Stimulated activated CD4-positive, alpha-beta T cell treated with anti-CD3 and anti-CD28 coated beads, Interleukin-12 subunit alpha, Interleukin-12 subunit beta, amount 100 ng/mL, for 4 hours (primary cell): ENCODE measurements at regions not wholly inside any gene's neighbourhood (a gene's known extent, or its start where the extent isn't known, plus 50 kb on each side); places are given as distances from the start of the nearest gene placed in this dataset.
A peak's percentile ranks its signal among the peaks of the same experiment; 100 is the strongest.

Experiments used
- DNase-seq: peaks from one replicate; pipeline ENCODE4 v3.0.0-alpha.2; 2020

DNA sequence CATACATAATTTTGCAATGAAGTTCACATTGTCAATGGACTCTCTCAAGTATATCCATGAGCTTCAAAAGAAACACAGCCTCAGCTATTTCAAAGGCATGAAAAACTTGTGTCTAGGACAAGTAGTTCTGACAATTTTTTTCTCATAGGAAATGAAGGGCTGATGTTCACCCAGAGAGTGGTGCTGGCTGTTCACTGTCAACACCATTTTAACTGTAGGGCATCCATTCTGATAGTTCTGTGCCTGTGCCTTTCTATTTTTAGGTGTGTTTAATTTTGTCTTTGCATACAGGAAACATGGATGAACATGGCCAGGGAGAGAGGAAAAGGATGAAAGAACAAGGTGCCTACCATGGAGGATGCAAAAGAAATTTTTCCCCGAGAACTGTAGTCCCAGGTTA lies 135.3 kb upstream of the MAP9 start:
- no peak for DNase-seq

DNA sequence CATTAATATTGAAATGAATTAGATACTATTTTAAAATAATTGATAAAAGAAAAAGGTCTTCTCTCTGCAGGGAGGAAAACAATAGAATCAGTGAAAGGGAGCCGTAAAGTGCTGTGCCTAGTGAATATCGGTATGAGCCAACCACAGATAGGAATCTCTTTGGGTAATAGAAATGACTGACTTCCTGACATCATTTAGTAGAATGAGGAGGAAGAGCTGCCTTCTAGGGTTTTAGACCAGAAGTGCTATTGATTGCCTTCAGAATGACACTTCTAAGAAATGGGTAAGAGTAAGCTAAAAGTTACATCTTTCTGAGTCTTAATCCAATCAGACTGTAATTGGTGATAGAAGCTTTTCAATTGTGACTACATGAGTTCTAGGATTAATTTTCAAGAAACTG lies 134.0 kb upstream of the MAP9 start:
- DNase-seq, result no peak

DNA sequence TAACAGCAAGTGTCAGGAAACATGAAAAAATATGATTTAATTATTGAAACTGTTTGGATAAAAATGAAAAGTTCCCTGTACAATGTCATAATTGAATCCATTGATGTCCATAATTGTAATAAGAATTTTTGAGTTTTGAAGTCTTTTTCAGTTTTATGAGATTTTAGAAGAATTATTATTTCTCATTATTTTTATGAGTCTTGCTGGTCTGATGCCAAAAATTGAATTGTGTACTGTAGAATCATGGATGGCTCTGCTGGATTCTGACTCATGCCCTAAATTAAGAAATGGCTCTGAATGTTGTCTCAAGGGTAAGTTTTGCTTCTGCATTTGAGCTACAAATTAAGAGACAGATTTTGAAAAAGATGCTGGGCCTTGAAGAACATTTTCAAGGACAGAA lies 132.8 kb upstream of the MAP9 start:
- DNase-seq, result no peak

DNA sequence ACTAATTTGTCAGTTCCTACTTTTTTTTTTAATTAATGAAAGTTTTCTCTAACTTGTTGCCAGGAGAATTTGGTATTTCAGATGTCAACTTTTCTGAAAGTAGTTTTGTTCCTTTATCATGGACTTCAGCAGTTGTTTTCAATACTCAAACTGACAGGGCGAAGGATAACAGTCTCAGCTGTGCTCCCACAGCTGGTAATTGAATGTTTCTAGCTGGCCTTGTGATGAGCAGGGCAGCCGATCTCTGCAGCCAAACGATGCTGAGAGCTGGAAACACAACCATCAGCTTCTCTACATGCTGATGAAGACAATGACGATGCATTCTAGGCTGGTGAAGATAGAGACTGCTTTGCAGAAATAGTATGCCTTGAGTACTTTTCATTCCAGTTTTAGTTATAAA lies 130.0 kb upstream of the MAP9 start:
- no peak for DNase-seq

DNA sequence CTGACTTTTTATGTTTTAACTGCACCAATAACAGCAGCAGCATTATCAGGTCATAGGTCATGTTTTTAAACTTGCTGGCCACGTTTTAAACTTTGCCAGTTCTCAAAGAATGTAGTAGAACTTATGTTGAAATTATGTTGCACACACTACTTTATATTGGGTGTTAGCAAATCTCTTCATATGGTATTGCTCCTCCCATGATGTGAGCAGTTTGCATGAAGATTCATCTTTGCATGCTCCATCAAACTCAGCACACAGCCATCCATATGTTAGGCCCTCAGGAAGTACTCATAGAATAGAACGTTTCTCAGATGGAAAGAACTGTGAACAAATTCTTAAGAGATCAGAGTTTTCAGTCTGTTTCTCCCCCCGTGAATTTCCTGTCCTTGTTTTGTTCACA lies 128.6 kb upstream of the MAP9 start:
- no peak for DNase-seq

DNA sequence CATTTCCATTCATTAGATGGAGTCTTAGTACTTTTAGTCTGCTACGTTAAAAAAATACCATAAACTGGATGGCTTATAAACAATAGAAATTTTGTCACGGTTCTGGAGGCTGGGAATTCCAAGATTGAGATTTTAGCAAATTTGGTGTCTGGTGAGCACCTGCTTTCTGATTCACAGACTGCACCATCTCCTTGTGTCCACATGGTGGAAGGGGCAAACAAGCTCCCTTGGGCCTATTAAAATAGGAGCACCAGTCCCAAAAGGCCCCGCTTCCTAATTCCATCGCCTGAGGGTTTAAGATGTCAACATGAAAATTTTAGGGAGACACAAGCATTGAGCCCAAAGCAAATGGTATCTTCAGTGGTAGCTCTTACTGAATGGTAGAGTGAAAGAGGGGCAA lies 120.5 kb upstream of the MAP9 start:
- no peak for DNase-seq

DNA sequence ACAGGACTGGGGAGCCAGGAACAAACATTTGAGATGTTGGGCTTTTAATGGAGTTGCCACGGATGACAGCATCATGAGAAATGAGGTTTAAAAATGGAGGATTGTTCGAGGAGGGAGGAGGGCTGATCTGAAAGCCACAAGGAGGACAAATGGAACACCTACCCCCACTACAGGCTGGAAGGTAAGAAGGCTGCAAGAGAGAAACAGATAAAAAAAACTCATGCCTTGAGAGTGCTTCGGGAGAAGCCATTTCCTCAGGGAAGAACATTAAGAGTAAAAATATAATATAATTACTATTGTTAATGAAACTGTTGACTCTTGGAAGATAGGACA lies 119.5 kb upstream of the MAP9 start:
- DNase-seq, result no peak

DNA sequence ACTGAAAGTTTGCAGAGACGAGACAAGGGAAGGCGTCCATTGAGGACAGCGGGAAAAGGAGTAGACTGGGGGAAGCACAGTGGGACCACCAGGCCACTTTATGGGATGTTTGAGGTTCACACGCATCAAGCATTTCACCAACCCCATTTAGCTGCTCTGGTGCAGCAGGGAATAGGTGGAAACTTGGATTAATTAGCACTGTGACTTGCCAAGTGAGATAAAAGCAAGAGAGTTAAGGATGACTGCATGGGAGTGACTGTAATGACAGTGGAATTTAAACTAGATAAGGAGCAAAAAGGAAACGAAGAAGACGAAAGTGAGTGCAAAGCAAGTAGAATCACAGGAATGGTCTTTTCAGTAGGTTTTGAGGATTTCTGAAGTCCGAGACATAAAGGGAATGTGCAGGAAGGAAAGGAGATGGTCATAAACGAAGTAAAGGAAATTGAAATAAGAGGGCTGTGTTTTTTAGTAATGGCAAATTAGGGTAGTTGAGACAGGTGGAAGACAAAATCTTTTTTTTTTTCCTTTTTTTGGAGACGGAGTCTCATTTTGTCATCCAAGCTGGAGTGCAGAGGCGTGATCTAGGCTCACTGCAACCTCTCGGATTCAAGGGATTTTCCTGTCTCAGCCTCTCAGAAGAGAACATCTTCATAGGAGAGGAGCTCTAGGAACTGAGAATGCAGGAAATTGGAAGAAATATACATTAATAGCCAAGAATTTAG lies 119.0 kb upstream of the MAP9 start:
- no peak for DNase-seq

DNA sequence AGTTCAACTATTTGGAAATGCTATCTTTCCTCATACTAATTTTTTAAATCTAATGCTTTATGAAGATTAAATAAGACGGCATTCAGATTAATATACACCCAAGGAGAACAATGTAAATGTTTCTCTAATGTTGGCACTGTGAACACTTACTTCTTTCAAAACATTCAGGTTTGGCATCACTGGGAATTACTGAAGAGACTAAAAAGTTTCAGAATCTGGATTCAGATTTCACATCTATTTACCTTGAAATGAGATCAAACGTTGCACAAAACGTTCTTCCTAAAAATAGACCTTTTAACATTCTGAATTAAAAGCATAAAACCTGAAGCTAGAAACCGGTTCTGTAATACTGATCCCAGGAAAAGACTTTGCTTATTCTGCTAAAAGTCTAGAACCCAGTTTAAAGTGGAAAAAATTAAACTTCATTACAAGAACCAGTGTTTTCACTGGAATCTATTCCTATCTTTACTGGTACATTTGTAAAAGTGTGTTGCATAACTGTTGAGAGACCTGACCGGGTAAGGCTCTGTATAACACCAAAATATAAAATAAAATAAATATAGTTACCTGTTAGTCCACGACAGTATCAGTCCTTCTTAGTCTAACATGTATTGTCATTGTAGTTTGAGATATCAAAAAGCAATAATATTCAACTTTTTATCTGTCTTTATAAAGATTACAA lies 117.4 kb upstream of the MAP9 start:
- no peak for DNase-seq

DNA sequence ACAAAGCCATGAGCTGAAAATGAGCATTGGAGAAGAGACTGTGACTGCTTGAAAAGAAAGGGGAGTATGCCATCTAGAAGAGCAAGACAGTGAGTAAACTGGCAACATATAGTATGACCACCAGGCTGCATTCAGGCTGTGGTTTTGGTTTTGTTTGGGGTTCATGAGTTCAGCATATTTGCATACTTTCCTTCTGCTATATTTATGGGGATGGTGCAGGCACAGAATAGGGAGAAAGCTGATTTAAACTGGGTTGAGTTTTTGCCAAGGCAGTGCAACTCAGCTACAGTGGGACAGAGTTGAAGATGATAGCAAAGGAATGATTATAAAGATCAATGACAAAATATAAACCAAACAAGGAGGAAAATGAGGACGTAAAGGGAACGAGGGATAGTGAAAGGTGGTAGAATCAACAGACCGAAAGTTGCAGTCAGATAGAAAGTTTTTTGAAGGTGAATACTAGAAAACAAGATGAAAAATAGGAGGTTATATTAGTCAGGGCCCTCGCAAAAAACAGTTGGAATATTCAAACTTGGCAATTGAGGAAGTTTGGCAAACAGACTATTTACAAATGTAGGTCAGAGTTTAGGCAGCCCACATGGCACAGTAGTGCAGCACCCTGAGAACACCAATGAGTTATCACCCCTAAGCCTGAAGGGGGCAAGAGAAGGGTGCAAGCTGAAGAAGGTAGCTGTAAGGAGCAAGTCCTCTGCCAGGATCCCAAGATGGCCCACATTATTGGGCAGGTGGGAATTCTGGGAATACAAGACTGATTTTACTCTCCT lies 114.8 kb upstream of the MAP9 start:
- DNase-seq, result no peak

DNA sequence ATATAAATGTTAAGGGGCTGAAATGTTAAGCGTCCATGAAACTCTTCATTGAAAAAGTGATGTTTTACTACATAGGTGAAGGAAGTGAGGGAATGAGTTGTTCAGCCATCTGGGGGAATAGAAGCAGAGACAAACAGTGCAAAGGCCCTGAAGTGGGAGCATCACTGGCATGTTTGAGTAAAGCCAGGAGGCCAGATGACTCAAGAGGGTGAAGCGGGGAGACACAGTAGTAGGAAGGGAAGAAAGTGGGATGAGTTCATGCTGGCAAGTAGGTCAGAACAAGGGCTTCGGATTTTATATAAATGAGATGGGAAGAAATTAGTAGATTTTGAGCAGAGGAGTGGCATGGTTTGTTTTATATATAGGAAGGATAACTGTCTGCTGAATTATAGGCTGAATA lies 112.5 kb upstream of the MAP9 start:
- DNase-seq, result no peak

DNA sequence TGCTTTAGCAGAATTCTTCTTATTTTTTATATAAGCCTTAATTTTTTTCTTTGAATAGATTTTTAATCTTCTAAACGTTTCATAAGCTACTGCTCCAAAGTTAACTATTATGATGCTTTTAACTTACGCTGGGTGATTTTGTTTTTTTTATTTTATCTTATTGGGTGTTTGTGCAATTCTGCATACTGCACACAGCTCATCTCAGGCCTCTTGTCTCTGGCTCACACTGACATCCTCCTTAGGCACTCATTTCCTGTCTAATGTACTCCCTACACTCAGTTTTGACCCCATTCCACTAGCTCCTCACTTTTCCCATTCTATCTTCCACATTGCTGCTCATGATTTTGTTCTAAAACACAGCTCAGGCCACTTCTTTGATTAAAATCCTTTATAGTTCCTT lies 111.9 kb upstream of the MAP9 start:
- DNase-seq, result no peak

DNA sequence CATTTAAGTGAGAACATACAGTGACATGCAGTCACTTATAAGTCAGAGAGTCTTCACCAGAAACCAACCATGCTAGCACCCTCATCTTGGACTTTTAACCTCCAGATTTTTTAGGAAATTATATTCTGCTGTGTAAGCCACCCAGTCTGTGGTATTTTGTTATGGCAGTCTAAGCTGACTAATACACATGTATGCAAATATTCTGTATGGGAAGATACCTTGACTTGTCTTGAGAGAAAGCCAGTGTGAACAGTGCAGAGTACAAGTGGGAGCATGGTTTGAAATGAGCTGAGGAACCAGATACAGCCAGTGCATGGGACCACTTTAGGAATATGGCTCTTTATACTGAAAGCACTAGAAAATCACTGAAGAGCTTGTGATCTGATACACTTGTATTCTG lies 110.4 kb upstream of the MAP9 start:
- DNase-seq, result no peak

DNA sequence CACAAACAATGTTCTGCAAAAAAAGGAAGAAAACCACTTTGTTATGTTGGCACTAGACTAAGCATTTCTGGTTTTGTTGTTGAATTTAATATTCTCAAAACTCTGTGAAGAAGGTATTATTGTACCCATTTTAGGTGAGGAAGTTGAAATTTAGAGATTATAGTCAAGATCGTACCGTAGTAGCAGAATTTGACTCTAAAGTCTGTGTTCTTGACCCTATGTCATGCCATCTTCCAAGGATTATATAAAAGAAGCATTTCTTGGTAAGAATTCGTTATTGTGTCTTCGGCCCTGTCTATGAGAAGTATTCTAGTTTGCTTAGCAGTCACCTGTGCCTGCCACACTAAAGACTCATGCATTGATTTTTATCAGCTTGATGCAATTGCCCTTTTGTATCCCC lies 104.4 kb upstream of the MAP9 start:
- DNase-seq, result no peak

DNA sequence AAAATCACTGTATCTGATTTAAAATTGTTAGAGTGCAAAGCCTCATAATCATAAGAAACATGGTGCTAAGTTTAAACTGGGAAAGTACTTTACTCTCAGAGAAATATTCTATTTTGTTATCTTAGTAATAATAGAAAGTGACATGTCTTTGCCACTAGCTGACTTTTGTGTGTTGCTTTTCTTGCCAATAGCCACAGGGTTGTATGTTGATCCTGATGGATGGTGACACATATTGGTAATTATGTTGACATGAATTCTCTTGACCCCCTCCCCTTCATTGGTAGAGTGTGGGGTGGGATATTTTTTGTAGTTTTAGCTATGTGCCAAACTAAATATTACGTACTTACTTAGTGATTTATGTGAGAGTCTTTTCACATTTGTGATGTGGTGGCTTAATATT lies 103.1 kb upstream of the MAP9 start:
- DNase-seq, result no peak

DNA sequence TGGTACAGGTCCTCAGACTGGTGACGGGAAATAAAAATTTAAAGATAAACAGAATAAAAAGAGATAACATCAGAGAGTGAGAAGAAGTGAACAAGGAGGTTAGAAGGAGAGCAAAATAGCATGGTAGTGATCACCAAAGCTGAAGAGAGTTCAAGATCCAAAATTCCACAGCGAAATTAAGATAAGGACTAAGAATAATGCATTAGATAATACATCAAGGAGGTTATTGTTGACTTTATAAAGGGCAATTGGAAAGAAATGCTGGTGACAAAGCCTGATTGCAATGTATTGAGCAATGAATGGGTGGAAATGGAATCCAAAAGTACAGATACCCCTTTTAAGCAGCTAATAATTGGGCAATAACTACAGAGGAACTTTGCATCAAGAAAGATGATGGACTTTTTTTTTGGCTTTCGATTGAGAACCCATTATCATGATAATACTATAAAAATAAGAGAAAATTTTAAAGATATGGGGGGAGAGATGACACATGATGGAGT lies 101.6 kb upstream of the MAP9 start:
- no peak for DNase-seq

DNA sequence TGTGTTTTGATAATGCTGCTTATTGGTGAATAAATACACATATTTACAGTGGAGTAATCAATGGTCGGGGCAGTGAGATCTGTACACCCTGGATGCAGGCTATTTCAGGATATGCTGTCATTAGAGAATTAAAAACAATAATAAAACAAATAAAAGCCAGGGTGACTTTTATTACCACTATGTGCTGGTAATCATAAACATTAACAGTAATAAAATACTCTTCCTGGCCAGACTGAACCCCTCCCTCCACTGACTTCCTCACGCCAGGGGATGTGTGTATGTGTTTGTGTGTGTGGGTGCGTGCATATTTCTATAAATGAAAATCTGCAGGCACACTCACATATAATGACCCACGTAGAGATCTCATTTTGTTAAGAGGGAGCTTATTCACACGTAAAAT lies 98.0 kb upstream of the MAP9 start:
- no peak for DNase-seq

DNA sequence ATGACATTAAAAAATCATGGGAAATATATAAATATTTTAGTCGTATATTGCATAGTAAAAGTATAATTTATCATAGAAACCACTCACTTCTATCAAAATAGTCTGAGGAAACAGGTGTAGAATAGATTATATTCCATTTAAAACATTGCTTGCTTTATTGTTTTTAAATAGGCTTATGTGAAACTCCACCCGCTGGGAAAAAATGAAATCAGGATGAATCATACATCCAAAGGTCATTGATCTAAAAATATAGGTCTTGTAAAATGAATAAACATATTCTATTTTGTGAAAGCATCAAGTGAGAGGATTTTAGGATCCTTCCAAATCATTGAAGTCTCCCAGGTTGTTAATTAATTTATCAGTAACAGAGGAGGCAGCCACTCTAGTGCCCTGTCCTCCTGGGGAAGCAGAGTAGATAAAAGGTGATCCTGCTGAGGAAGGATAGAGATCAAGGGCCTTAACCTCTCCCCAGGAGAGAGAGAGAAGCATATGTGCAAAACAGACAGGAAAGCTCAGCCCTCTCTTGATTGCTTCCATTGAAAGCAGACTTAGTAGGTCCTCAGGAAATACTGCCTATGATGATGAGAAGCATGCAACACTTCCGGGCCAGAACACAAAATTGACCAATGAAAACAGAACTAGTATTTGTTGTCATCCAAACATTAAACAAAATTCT lies 96.8 kb upstream of the MAP9 start:
- DNase-seq, result no peak

DNA sequence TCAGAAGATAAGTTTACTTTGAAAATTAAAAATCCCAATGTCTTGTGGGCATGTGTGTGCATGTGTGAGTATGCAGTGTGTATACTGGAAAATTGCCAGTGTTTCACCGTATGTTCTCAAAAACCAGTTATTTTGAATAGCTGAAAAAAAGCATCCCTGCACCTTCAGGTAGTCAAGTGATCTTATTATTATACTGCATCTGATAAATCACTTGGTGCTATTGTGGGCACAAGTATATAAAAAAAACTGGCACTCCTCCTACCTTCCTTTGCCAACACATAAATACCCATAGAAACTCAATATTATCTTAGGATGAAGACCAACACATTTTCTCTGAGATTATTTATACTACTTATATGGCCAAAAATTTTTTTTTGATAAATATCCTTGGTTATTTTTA lies 91.5 kb upstream of the MAP9 start:
- DNase-seq, result no peak

DNA sequence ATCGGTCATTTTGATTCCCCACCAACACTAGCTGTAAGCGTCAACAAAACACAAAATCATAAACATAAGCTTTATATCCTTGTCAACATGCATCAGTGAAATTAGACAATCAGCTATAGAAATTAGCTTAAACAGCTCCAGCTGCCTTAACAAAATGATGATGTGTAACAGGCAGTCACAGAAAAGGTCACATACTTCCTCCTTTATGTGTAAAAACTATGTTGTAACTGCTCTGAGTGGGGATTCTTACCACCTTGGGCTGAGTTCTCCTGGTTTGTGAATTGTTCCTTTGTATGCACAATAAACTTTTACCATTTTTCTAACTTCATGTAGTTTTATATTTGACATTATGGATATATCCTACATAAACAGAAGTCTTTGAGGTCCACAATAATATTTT lies 73.9 kb upstream of the MAP9 start:
- DNase-seq, result no peak

DNA sequence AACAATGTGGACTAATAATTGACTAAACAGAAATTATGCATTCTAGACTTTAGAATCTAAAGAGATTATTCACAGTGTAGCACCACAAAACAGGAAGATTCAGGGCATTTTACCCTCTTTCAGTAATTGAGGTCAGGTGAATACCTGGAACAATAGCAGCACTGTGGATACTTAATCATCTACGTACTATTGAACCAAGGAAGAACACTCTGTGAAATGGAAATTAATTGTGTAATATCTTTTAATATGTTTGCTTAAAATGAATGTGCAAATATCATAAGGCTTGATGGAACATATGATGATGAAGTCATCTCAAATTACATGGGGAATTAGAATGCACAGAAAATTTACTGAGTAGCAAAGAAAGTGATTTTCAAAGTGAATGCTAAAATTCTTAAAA lies 68.5 kb upstream of the MAP9 start:
- DNase-seq, result no peak

DNA sequence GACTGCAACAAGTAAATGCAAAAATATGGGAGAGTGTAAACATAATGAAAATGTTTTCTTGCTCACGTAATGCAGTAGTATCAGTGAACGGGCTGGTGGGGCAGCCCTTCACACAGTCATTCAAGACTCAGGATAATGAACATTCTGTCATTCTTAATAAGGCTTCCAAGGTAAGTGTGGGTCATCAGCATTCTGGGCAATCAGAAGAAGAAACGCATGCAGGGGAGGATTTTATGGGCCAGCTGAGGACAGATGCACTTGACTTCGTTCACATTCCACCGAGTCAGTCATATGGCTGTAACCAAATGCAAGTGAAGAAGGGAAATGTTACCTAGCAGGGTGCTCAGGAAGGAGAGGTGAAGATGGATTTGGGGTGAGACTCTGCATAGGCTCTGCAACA lies 68.0 kb upstream of the MAP9 start:
- no peak for DNase-seq

DNA sequence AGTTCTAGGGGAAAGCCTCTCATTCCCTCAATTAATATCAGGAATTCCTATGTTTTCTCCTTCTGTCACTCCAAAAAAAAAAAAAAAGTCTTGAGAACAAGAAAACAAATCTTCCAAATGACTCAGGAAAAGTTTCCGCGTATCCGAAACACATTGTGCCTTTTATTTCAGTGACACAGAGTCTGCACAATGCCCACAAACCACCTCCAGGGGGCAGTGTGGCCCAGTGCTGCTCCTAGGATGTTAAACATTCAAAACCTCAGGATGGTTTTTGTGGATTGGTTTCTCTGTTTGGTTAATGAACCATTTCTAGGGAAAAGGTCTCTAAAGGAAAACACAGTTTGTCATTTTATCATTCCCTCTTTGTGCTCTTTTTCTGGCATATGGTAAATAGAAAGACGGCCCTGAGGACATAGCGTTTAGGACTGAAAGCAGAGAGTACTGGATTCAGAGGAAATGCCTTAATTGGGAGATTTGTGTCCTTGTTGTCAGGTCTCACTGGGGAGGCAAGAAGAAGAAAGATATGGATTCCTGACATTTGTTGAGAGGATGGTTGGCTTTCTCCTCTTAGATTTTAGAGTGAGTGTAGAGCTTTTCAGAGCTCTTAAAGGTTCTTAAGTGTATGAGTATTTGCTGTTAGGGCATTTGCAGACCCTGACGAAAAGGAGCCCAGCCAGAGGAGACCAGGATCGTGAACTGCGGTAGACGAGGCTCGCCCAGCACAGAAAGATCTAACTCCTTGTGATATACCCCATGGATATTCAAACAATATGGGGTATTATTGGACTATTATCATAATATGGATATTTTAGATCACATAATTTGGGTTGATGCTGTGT lies 65.7 kb upstream of the MAP9 start:
- DNase-seq, result peak; percentile 54
